ENCODE measurements at regions not wholly inside any gene's neighbourhood (a gene's known extent, or its start where the extent isn't known, plus 50 kb on each side); places are given as distances from the start of the nearest gene placed in this dataset.

DNA sequence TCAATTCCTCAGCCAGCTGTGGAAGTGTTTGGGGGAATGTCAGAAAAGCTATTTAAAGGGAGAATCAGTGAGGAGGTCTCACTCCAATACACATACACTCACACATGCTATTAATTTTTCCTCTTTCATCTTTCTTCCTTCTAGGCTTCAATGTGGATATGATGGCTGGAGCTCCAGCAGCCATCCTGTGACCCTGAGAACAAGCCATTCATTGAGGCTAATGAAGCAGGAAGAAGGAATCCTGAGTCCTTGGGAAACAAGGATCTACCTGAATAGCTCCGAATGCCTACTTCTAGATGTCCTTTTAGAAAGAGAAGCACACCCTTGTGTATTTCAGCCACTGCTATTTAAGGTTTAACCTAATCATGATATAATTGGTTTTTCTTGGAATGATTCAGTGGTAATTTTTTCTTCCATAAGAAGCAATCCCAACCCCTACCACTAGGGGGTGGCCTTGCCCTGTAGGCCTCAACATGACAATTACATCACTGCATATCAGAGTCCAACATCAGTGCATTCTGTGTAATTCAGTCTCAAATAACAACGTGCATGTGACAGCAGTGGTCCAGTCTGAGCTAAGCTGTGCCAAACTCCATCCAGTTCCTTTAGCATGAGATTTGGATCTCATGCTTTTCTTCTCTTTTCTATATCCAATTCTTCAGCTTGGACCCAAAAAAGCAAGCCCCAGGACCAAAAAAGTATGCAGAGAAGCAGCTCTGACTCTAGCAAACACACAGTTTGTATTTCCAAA, 85.3 kb upstream of the ANKRD1 start:
- no peak for TF ChIP-seq TAF1 (IDR thresholded peaks at IDR 0.05; ENCODE audit: low read depth, low read length)
- no peak for TF ChIP-seq POLR2AphosphoS5 (IDR thresholded peaks at IDR 0.05; ENCODE audit: low read depth, low read length)
- TF ChIP-seq POLR2A (IDR thresholded peaks at IDR 0.05; ENCODE audit: low read depth, low read length) = no peak
- TF ChIP-seq SPI1 (IDR thresholded peaks at IDR 0.05; ENCODE audit: low read depth, low read length) = no peak
- no peak for TF ChIP-seq PAX5 (IDR thresholded peaks at IDR 0.05; ENCODE audit: insufficient read depth, low read length, severe bottlenecking)
- TF ChIP-seq POU2F2 (IDR thresholded peaks at IDR 0.05; ENCODE audit: low read depth, low read length) = peak; percentile 53; the same call in 1 of the 2 replicates
